Stimulated activated memory B cell treated with anti-CD40 and anti-IgM and Interleukin-4, amounts not matched to agents 10 μg/mL and 1 μg/mL and 100 μg/mL, for 72 hours (primary cell): ENCODE measurements at regions not wholly inside any gene's neighbourhood (a gene's known extent, or its start where the extent isn't known, plus 50 kb on each side); places are given as distances from the start of the nearest gene placed in this dataset.
A peak's percentile ranks its signal among the peaks of the same experiment; 100 is the strongest.

ENCODE experiments used
- ATAC-seq: fragments of 150-1000 bp; cut with Tn5 transposase; 2 replicates; pipeline ENCODE4 v1.10.0; 2021
- H3K27ac Mint-ChIP-seq: one replicate; pipeline ENCODE4 v1.8.0; 2022; ENCODE audit warnings: mild to moderate bottlenecking, mixed read lengths
- H3K27me3 Mint-ChIP-seq: one replicate; pipeline ENCODE4 v1.8.0; 2022; ENCODE audit warnings: mixed read lengths
- H3K36me3 Mint-ChIP-seq: one replicate; pipeline ENCODE4 v1.8.0; 2022; ENCODE audit warnings: mixed read lengths
- H3K4me1 Mint-ChIP-seq: one replicate; pipeline ENCODE4 v1.8.0; 2022; ENCODE audit warnings: mixed read lengths
- H3K4me3 Mint-ChIP-seq: one replicate; pipeline ENCODE4 v1.8.0; 2022; ENCODE audit warnings: mild to moderate bottlenecking, moderate library complexity, mixed read lengths
- H3K9me3 Mint-ChIP-seq: one replicate; pipeline ENCODE4 v1.8.0; 2022; ENCODE audit warnings: mixed read lengths

- Mint-ChIP-seq H3K4me3 (no peak overlapping the region), H3K9me3 (no peaks in the 10 kb centered on the region), H3K36me3 (peaks cover 12% of the 10 kb centered on the region), H3K4me1 (peaks cover 23% of the 10 kb centered on the region), H3K27me3 (no peaks in the 10 kb centered on the region), H3K27ac (no peak overlapping the region)
- ATAC-seq: no peak
Observed at GRCh38 chr2:241948299-241948897, 78.9 kb downstream of the RTP5 start.

GRCh38 chr2:241948901-241949735, 79.6 kb downstream of the RTP5 start:
- Mint-ChIP-seq H3K27me3 (no peaks in the 10 kb centered on the region), H3K4me1 (peaks cover 23% of the 10 kb centered on the region), H3K36me3 (peaks cover 11% of the 10 kb centered on the region), H3K27ac (no peak overlapping the region), H3K4me3 (no peak overlapping the region), H3K9me3 (no peaks in the 10 kb centered on the region)
- no peak for ATAC-seq

GRCh38 chr2:241949736-241950412, 80.3 kb downstream of the RTP5 start:
- no peak overlapping the region for H3K27ac Mint-ChIP-seq
- ATAC-seq: no peak
- H3K9me3 Mint-ChIP-seq: no peaks in the 10 kb centered on the region
- H3K27me3 Mint-ChIP-seq: no peaks in the 10 kb centered on the region
- peaks cover 10% of the 10 kb centered on the region for H3K36me3 Mint-ChIP-seq
- H3K4me3 Mint-ChIP-seq: no peak overlapping the region
- H3K4me1 Mint-ChIP-seq: peaks cover 23% of the 10 kb centered on the region

DNA sequence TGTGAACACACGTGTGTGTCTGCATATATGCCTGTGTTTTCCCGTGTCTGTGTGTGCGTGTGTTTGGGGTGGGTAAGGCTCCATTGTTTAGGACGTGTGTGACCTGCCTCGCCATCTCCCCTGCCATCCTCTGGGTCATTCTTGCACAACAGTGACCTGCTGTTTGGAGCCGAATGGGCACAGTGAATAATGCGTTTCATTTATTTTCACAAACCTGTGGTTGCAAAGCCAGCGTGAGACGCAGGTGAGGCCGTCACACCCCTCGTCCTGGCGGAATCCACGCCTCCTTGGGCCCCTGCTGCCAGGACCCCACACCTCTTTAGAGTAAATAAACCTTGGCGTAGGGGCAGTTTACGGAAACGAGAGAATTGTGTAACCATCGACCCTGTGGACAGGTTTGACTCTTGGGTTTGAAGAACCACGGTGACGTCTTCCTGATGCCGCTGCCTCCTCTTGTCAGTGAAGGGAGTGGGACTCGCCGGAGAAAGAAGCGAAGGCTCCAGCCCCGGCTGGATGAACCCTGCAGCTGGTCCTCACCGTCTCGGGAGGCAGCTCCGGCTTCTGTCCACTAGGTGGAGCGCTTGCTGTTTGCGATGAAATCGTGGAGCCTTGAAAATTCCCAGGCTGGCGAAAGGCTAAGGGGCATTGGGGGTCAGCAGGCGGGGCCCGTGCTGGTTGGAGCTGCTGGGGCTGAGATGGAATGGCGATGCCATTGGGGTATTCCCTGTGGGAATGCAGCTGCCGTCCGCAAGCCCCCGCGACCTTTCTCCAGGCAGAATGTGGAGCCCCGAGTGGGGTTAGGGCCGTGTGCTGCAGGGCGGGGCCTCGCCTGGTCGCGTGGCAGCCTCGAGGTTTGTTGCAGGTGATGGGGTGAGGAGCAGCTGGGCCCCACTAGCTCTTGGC, 81.1 kb downstream of the RTP5 start:
- H3K36me3 Mint-ChIP-seq: peaks cover 5% of the 10 kb centered on the region
- H3K4me1 Mint-ChIP-seq: peaks cover 23% of the 10 kb centered on the region
- no peaks in the 10 kb centered on the region for H3K9me3 Mint-ChIP-seq
- H3K4me3 Mint-ChIP-seq: peak overlapping the region; percentile 36
- ATAC-seq: peak; percentile 68
- H3K27me3 Mint-ChIP-seq: no peaks in the 10 kb centered on the region
- no peak overlapping the region for H3K27ac Mint-ChIP-seq

DNA sequence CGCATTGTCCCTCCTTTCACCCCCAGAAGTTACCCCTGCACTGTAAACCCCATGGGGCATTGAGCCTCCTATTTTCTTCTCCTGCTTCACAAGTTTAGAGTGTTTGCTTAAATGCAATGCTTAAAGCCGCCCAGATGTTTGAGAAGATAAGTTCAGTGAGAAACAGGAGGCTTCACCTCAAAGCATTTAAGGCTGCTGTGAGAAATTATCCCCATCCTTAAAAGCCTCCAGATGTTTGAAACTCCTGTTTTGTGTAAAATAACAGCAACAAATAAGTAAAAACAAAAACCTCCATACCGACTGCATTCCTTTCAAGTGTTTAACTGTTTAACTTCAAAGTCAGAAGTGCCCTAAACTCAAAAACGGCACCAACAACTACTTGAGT, 81.8 kb downstream of the RTP5 start:
- Mint-ChIP-seq H3K27me3 (no peaks in the 10 kb centered on the region), H3K9me3 (peaks cover under 1% of the 10 kb centered on the region), H3K4me3 (no peak overlapping the region), H3K4me1 (peaks cover 25% of the 10 kb centered on the region), H3K36me3 (peaks cover 2% of the 10 kb centered on the region), H3K27ac (no peak overlapping the region)
- ATAC-seq: no peak

- Mint-ChIP-seq H3K9me3 (peaks cover 4% of the 10 kb centered on the region), H3K4me3 (no peak overlapping the region), H3K27me3 (no peaks in the 10 kb centered on the region), H3K27ac (no peak overlapping the region), H3K36me3 (peaks cover 8% of the 10 kb centered on the region), H3K4me1 (peaks cover 31% of the 10 kb centered on the region)
- ATAC-seq: no peak
Observed at GRCh38 chr2:241951920-241952319, 82.4 kb downstream of the RTP5 start.

GRCh38 chr2:241952816-241953215, 83.3 kb downstream of the RTP5 start:
- H3K9me3 Mint-ChIP-seq: peaks cover 9% of the 10 kb centered on the region
- H3K4me3 Mint-ChIP-seq: no peak overlapping the region
- H3K36me3 Mint-ChIP-seq: peaks cover 17% of the 10 kb centered on the region
- peaks cover 32% of the 10 kb centered on the region for H3K4me1 Mint-ChIP-seq
- no peak overlapping the region for H3K27ac Mint-ChIP-seq
- H3K27me3 Mint-ChIP-seq: no peaks in the 10 kb centered on the region
- ATAC-seq: no peak

DNA sequence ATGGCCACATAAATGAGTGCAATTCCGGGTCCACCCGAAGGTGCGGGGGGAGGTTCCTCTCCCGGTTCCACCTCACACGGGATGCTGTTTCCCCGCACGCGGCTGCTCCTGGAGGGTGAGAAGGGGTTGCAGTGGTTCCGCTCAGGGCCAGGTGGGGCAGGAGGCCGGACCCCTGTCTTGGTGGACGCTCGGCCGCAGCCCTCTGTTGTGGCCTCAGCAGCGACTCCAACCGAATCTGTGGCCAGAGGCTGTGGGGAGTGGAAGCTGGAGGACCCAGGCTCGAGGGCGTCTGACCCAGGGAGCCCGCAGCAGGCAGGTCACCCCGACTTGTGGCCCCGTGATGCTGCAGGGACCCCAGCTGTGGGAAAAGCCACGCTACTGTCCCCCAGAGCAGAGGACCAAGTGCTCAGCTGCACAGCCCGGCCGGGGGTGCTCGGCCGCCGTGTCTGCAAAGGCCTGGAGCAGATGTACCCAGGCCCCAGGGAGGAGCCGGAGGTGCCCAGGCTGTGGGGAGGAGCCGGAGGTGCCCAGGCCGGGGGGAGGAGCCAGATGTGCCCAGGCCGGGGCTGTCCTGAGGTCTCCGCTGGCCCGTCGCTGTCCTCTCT, 83.9 kb downstream of the RTP5 start:
- no peak overlapping the region for H3K27ac Mint-ChIP-seq
- H3K27me3 Mint-ChIP-seq: no peaks in the 10 kb centered on the region

GRCh38 chr2:241956521-241957110, 87.1 kb downstream of the RTP5 start:
- Mint-ChIP-seq H3K4me3 (no peak overlapping the region), H3K27ac (no peak overlapping the region), H3K9me3 (peaks cover 12% of the 10 kb centered on the region), H3K27me3 (no peaks in the 10 kb centered on the region), H3K36me3 (peaks cover 29% of the 10 kb centered on the region), H3K4me1 (peaks cover 22% of the 10 kb centered on the region)
- no peak for ATAC-seq

More for the DNA sequence above, 83.9 kb downstream of the RTP5 start:
- H3K4me3 Mint-ChIP-seq: no peak overlapping the region
- H3K9me3 Mint-ChIP-seq: peaks cover 12% of the 10 kb centered on the region
- H3K36me3 Mint-ChIP-seq: peaks cover 23% of the 10 kb centered on the region
- no peak for ATAC-seq
- peaks cover 26% of the 10 kb centered on the region for H3K4me1 Mint-ChIP-seq

GRCh38 chr2:241957276-241957675, 87.7 kb downstream of the RTP5 start:
- Mint-ChIP-seq H3K27me3 (no peaks in the 10 kb centered on the region), H3K4me1 (peaks cover 28% of the 10 kb centered on the region), H3K36me3 (peaks cover 29% of the 10 kb centered on the region), H3K4me3 (no peak overlapping the region), H3K9me3 (peaks cover 12% of the 10 kb centered on the region), H3K27ac (no peak overlapping the region)
- no peak for ATAC-seq

DNA sequence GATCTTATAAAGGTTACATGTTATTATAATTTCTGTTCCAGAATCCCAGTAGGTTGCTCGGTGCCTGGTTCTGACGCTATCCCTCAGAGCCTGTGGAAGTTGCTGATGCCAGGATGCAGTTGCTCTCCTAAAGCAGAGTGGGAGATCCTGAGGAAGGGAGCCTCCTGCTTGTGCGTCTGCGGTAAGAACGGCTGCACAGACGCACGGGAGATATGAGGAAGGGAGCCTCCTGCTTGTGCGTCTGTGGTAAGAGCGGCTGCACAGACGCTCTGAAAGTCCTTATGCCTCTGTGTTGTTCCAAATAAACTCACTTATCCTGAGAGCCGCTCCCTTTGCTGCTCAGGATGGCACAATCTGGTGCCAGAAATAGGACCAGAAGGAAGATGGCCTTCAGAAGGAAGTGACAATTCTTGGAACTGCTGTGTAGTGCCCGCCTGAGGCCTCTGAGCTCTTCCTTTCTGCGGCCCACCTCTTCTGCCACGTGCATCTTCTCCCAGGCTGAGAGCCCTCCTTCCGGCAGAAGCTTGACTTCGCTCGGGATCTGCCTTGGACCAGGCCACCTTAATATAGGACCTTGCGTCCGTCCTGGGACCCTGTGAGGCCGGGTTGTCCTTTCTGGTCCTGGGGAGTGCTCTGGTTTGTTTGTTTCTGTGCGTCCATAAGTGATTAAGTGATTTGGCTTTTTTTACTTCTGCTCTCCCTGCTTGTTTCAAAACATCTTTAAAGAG, 89.5 kb downstream of the RTP5 start:
- H3K4me1 Mint-ChIP-seq: peaks cover 42% of the 10 kb centered on the region
- no peak overlapping the region for H3K4me3 Mint-ChIP-seq
- peaks cover 33% of the 10 kb centered on the region for H3K36me3 Mint-ChIP-seq
- H3K9me3 Mint-ChIP-seq: peaks cover 12% of the 10 kb centered on the region
- no peak for ATAC-seq
- no peaks in the 10 kb centered on the region for H3K27me3 Mint-ChIP-seq
- no peak overlapping the region for H3K27ac Mint-ChIP-seq

- Mint-ChIP-seq H3K4me3 (no peak overlapping the region), H3K27ac (peak overlapping the region; percentile 20), H3K4me1 (peaks cover 45% of the 10 kb centered on the region), H3K9me3 (peaks cover 12% of the 10 kb centered on the region), H3K36me3 (peaks cover 33% of the 10 kb centered on the region), H3K27me3 (no peaks in the 10 kb centered on the region)
- ATAC-seq: no peak
Observed at GRCh38 chr2:241959751-241960269, 90.3 kb downstream of the RTP5 start.

- Mint-ChIP-seq H3K9me3 (peaks cover 10% of the 10 kb centered on the region), H3K4me3 (peak overlapping the region; percentile 11), H3K36me3 (peaks cover 30% of the 10 kb centered on the region), H3K4me1 (peaks cover 55% of the 10 kb centered on the region), H3K27ac (peak overlapping the region; percentile 20), H3K27me3 (no peaks in the 10 kb centered on the region)
- no peak for ATAC-seq
Observed at GRCh38 chr2:241961454-241961853, 91.9 kb downstream of the RTP5 start.
